Left hindlimb (tissue), 1 donor: ENCODE measurements at regions not wholly inside any gene's neighbourhood (a gene's known extent, or its start where the extent isn't known, plus 50 kb on each side); places are given as distances from the start of the nearest gene placed in this dataset.
"Not testable (repeated sequence)": the region's sequence is repeated elsewhere in the genome, so short reads cannot be mapped to it uniquely, and the experiment has no call there.

Experiments used
- DNase-seq: peaks from one replicate; pipeline ENCODE4 v3.0.0-alpha.2; 2018

GRCh38 chr20:56689318-56689717 lies 60.2 kb downstream of the TFAP2C start:
- no peak for DNase-seq

- no peak for DNase-seq
Measured at GRCh38 chr20:56689852-56690485, 60.9 kb downstream of the TFAP2C start.

- no peak for DNase-seq
Measured at GRCh38 chr20:56690531-56691175, 61.5 kb downstream of the TFAP2C start.

- DNase-seq = no peak
Measured at GRCh38 chr20:56691325-56691998, 62.4 kb downstream of the TFAP2C start.

DNA sequence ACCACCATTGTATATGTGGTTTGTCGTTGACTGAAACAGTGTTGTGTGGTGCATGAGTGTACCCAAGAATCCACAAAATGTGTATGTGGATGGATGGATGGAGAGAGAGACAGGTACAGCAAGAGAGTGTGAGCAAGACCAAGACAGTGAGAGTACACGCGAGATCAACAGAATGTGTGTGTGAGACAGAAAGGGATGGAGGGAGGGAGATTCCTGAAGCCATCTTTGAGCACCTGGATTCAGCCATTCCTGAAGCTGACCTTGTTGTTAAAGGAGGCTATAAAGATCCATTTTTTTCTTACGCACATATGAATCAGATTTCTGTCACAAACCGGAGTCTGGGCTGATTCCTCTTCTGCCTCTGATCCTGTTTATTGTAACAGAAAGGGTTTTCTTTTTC lies 64.1 kb downstream of the TFAP2C start:
- no peak for DNase-seq

- DNase-seq = no peak
Measured at GRCh38 chr20:56697476-56697875, 68.4 kb downstream of the TFAP2C start.

- no peak for DNase-seq
Measured at GRCh38 chr20:56698297-56698696, 69.2 kb downstream of the TFAP2C start.

- DNase-seq = no peak
Measured at GRCh38 chr20:56698749-56699148, 69.6 kb downstream of the TFAP2C start.

- no peak for DNase-seq
Measured at GRCh38 chr20:56702931-56703840, 74.1 kb downstream of the TFAP2C start.

GRCh38 chr20:56706867-56707360 lies 77.8 kb downstream of the TFAP2C start:
- DNase-seq = no peak

DNA sequence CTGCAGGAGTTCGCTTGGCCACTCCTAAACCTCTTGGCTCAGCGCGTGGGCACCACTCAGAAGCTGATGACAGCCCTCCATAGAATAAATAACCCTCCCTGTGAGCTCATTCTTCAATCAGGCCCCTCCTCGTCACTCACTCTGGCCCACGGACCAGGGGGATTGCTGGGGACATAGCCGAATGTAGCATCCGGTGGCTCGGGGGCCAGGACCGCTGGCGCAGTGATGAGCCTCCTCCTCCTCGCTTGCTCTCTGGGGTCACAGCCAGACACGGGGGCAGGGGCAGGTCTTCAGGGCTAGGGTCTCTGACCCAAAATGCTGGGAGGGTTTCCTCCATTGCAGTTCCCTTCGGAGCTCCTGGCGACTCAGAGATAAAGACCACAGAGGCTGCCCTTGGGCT lies 79.9 kb downstream of the TFAP2C start:
- DNase-seq = no peak

GRCh38 chr20:56710125-56710524 lies 81.0 kb downstream of the TFAP2C start:
- DNase-seq = no peak

- not testable (repeated sequence) for DNase-seq
Measured at GRCh38 chr20:56710577-56710976, 81.5 kb downstream of the TFAP2C start.

DNA sequence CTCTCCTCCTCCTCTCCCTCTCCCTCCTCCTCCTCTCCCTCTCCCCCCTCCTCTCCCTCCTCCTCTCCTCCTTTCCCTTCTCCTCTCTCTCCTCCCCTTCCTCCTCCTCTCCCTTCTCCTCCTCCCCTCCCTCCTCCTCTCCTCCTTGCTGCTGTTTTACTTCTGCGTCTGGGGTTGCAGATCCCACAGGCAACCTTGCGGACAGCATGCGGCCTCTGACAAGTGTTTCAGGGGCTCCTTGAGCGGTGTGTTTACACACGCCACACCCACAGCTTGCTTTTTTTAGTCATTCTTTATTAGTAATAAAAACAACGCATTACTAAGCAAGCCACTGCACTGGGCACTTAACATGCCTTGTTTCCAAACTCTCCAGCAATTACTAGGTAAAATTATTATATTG lies 81.9 kb downstream of the TFAP2C start:
- no peak for DNase-seq

DNA sequence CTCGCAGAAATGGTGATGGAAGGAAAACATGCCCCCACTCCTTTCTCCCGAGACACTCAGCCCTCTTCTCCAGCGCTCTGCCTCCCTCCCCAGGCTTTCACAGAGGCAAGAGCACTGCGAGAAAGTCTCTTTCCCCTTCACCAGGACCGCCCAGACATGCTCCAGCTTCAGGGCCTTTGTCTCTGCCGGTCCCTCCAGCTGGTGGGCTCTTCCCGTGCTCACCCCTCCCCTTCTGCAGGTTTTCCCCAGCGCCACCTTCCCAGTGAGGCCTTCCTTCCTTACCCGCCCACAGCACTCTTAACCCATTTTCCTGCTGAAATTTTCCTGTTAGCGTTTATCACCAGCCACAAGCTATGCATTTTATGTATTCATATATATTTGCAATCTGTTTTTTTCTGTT lies 86.2 kb downstream of the TFAP2C start:
- DNase-seq = no peak

- no peak for DNase-seq
Measured at GRCh38 chr20:56715902-56716519, 86.9 kb downstream of the TFAP2C start.

- no peak for DNase-seq
Measured at GRCh38 chr20:56716806-56717205, 87.7 kb downstream of the TFAP2C start.

DNA sequence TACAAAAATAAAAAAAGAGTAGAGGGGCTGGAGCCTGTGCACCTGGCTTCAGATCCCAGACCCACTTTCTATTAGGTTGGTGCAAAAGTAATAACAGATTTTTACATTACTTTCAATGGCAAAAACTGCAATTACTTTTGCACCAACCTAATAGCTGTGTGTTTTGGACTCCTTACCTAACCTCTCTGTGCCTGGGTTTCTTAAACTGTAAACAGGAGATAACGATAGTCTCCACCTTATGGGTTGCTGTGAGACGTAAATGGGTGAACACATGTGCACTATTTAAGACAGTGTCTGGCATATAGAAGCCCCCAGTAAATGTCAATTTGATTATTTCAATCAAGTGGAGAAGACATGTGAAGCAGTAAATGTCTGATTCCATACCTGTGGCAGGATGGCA lies 89.7 kb downstream of the TFAP2C start:
- DNase-seq = no peak

- no peak for DNase-seq
Measured at GRCh38 chr20:56720620-56721213, 91.6 kb downstream of the TFAP2C start.

DNA sequence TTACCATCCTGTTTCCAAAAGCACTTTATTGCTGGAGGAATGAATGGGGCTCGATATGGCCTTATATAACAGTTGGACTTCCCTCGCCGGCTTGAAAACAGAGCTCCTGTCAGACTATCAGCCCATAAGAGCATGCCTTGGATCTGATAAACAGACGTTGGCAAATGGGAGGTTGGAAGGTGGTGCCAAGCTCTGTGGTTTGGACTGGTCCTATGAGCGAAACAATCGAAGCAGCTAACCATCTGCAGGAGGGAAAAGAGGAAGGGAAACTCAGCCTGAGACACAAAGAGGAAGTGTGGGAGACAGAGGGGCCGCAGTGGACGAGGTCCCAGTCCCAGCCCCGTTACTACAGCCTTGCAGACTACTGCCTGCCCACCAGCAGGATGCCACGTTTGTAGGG lies 92.9 kb downstream of the TFAP2C start:
- no peak for DNase-seq

DNA sequence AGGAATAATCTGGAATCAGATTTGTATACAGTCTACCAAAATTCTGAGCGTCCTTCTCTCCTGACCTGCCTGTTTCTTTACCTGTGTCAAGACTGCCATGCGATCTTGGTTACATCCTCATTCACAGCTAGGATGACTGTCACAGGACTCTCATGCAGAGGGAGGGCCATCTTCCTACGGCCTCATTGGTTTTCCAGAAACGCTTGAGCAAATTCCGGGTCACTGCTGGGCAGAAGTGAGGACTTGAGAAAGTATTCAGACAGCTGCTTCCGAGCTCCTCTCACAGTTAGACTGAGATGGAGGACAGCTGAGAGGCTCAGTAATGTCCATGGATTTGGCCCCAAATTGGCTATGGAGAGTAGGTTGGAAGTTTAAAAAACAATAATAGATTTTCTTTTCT lies 94.2 kb downstream of the TFAP2C start:
- no peak for DNase-seq

DNA sequence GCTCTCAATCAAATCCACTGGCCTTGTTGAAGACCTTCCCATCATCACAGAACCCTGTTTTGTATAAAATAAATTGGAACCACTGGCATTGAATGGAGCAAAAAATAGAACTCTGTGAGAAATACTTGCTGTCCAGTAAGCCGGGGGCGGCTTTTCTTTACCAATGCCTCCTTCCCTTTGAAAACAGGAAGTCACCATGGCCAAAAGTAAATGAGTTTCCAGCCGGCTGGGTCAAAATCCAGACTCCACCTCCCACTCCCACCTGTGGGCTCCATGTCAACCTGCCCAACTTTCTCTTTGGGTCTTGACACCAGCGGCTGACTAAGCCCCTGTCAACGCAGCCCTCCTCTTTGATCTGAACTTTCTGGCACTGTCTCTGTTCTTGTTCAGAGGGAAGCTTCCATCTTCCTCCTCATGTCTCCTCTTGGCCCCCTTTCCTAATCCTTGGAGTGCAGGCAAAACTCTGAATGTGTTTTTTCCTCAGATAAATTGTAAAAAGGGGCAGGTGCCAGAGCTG lies 95.2 kb downstream of the TFAP2C start:
- DNase-seq = no peak
